ENCODE measurements at regions not wholly inside any gene's neighbourhood (a gene's known extent, or its start where the extent isn't known, plus 50 kb on each side); places are given as distances from the start of the nearest gene placed in this dataset.

GRCh38 chr10:45106236-45106856 lies 105.6 kb downstream of the ZNF22 start:
- no peak for TF ChIP-seq CTCF (IDR thresholded peaks at IDR 0.05; ENCODE audit: poor library complexity)
- no peak for TF ChIP-seq EZH2 (IDR thresholded peaks at IDR 0.05; ENCODE audit: borderline replicate concordance)
- no peak for TF ChIP-seq EZH2phosphoT487 (IDR thresholded peaks at IDR 0.05; ENCODE audit: low read depth, severe bottlenecking, unreplicated experiment)

All from hepatocyte (in vitro differentiated cells).